SK-N-DZ (cell line): ENCODE measurements at regions not wholly inside any gene's neighbourhood (a gene's known extent, or its start where the extent isn't known, plus 50 kb on each side); places are given as distances from the start of the nearest gene placed in this dataset.
A peak's percentile ranks its signal among the peaks of the same experiment; 100 is the strongest.

Source experiments
- DNase-seq: peaks from one replicate; pipeline ENCODE4 v3.0.0-alpha.2; 2015; ENCODE audit warnings: low spot score

GRCh38 chr7:155202106-155202871 is 95.4 kb upstream of the INSIG1 start:
- DNase-seq = no peak

GRCh38 chr7:155203059-155203881 is 94.4 kb upstream of the INSIG1 start:
- no peak for DNase-seq

GRCh38 chr7:155203882-155204691 is 93.6 kb upstream of the INSIG1 start:
- DNase-seq = no peak

DNA sequence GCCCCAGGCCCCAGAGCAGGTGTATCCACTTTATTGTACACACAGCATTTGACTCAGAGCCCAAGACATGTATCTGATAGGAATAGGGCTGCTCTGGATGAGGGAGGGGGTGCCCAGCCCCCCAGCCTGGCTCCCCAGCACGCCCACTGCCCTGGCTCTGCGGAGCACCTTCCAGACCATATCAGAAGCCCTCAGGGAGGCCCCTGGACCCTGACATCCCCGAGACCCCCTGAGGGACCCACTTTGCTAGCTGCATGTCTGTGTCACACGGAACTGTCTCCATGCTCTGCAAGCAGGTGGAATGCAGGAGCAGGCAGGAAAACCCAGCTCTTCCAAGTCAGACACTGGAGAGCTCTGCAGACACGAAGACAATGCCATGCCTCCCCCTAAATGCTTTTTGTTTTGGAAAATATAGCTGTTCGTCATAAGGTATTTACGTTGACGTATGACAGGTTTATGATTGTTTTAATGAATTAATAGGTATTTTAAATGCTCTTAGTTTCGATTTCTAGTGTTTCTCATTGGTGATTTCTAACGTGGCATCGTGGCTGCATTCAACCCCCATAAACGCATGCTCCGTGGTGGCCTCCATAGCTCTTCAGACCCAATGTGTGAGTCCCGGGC is 92.8 kb upstream of the INSIG1 start:
- DNase-seq = no peak

DNA sequence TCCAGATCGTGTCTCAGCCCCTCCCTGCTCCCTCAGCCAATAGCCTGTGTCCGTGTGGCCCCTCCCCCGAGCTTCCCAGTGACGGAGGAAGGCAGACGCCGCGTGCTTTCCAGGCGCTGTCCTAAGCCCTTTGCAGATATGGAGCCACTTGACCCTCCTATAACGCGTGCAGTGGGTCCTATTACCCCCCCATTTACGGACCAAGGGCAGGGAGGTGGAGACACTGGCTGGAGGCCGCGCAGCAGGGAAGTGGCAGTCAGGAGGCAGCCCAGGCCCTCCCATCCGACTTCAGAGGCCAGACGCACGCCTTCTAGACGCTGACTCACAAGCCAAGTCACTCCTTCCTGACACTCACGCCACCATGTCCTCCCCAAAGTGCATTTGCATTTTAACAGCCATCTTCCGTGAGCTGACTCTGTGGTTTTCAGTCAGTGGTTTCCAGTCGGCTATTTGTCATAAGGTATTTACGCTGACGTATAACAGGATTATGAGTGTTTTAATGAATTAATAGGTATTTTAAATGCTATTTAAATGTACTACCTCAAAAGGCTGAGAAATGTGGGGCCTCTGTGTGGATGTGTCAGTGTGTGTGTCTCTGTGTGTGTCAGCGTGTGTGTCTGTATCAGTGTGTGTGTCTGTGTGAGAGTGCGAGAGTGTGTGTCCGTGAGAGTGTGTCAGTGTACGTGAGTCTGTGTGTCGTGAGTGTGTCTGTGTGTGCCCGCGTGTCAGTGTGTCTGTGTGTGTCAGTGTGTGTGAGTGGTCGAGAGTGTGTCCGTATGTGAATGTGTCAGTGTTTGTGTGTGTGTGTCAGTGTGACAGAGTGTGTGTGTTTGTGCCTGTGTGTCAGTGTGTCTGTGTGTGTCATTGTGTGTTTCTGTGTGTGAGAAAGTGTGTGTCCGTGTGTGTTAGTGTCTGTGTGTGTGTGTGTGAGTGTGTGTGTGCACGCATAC is 92.0 kb upstream of the INSIG1 start:
- DNase-seq = peak; percentile 75

DNA sequence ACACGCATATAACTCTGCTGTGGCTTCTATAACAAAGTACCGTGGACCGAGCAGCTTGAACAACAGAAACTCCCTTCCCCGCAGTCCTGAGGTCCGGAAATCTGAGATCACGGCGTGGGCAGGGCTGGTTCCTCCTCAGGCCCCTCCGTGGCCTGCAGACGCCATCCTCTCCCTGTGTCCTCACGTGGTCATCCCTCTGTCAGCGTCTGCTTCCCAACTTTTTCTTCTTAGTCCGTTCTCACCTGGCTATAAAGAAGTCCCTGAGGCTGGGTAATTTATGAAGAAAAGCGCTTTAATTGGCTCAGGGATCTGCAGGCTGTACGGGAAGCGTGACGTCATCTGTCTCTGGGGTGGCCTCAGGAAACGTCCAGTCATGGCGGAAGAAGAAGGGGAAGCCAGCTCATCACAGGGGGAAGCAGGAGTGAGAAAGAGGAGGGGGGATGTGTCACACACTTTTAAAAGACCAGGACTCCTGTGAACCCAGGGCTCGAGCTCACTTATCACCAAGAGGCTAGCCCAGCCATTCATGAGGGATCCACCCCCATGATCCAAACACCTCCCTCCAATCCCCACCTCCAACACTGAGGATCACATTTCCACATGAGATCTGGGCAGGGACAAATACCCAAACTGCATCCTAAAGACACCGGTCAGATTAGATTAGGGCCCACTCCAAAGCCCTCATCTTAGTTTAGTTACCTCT is 91.2 kb upstream of the INSIG1 start:
- DNase-seq = no peak

DNA sequence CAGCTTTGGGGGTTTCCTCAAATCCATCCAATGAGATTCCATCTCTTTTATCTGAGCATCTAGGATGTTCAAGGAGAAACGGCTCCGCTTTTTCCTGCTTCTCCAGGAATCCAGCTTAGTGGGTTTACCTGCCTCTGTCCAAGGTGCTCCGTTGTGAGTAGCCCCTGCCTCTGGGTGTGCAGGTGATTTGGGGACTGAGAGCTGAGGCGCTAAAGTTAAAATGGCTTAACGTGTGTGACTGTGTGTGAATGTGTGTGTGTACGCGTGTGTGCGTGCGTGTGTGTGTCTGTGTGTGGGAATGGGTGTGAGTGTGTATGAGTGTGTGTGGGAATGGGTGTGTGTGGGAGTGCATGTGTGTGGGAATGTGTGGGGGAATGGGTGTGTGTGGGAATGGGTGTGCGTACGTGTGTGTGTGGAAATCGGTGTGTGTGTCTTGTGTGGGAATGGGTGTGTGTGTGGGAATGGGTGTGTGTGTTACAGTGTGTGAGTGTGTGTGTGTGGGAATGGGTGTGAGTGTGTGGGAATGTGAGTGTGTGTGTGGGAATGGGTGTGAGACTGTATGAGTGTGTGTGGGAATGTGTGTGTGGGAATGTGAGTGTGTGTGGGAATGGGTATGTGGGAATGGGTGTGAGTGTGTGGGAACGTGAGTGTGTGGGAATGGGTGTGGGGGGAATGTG is 90.2 kb upstream of the INSIG1 start:
- no peak for DNase-seq

DNA sequence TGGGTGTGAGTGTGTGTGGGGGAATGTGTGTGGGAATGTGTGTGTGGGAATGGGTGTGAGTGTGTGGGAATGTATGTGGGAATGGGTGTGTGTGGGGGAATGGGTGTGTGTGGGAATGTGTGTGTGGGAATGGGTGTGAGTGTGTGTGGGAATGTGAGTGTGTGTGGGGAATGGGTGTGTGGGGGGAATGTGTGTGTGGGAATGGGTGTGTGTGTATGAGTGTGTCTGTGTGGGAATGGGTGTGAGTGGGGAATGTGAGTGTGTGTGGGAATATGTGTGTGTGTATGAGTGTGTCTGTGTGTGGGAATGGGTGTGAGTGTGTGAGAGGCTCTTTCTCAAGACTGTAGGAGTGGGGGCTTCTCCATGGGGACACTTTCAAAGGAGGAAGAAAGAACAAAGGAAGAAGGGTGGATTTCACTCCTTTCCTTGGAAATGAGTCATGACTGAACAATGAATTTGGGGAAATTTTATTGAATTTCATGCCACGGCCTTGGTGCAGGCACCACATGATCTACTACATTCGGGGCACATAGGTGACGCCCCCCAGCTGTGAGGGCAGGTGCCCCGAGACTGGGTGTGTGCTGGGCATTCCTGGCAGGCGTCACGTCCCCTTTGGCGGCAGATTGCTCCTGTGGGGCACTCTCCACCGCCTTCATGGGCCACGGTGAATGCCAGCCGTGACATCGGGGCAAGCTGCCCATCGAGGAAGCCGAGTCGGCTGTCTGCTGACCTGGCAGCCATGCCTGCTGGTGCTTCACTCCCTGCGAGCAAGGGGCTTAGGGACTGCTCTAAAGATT is 88.8 kb upstream of the INSIG1 start:
- no peak for DNase-seq

GRCh38 chr7:155209478-155210319 is 88.0 kb upstream of the INSIG1 start:
- no peak for DNase-seq

DNA sequence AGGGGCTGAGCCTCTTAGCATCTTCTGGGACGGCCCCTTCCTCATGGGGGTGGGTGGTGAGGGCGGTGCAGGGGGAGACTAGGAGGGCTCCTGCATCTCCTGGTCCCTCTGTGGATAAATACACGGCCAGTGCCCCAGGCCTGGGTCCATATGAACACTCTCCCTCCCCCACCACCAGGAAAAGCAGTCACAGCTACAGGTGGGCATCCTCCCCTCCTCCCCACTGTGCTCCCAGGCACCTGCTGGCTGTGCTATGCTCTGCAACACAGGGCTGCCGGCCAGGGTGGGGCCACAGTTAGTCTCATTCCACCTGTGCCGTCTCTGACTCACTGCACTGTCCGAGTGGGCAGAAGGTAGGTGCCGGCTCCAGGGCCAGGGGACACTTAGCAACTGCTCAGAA is 87.3 kb upstream of the INSIG1 start:
- DNase-seq = no peak

GRCh38 chr7:155211173-155211572 is 86.5 kb upstream of the INSIG1 start:
- no peak for DNase-seq

- DNase-seq = no peak
Measured at GRCh38 chr7:155211761-155212160, 85.9 kb upstream of the INSIG1 start.

DNA sequence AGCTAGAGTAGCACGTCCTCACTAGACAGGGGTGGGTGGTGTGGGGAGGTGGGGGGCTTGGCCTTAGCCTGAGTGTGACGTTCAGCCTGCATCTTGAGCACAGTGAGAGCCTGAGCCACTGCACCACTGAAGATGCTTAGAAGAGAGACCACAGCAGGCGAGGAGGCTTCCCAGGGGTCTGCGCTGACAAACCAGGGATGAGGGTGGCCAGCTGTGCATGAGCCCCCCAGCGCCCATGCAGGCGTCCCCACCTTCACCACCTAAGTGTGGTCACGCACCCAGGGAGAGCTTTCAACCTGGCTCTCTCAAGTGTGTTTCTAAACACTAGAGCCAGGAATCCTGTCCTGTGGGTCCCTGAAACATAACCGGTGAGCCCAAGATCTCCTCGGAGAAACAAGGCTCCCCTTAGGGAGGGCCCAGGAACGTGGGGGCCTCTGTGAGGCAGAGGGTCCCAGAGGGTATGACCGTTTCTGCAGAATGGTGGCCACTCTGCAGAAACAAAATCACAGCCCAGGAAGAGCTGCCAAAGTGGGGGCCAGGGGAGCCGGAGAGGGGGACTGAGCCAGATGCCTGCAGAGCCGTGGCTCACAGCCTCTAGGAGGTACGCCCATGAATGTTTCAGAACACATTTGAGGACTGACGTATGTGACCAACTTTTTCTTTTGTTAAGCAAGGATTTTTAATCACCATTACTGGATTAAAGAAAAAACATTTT is 85.2 kb upstream of the INSIG1 start:
- no peak for DNase-seq

GRCh38 chr7:155213385-155213784 is 84.3 kb upstream of the INSIG1 start:
- DNase-seq = no peak

- DNase-seq = no peak
Measured at GRCh38 chr7:155213955-155214740, 83.5 kb upstream of the INSIG1 start.
